GM23338 (cell line): ENCODE measurements at regions not wholly inside any gene's neighbourhood (a gene's known extent, or its start where the extent isn't known, plus 50 kb on each side); places are given as distances from the start of the nearest gene placed in this dataset.

Experiments
- CREB1 ChIP-seq: fragments of 250-450 bp; sonication (Bioruptor Pico); IDR thresholded peaks from 2 replicates; pipeline ENCODE4 v1.5.0; 2020; ENCODE audit warnings: low read depth, mild to moderate bottlenecking, moderate library complexity
- CTCF ChIP-seq, 2 experiments: fragments of 200-600 bp in 1 of 2; sonication (generic) in 1 of 2; conservative IDR thresholded peaks; 2 replicates each; pipeline versions ENCODE4 v1.5.1 to v1.6.1; 2016 to 2017; ENCODE audit warnings: antibody characterized with exemption in 2 of 2, low read depth in 2 of 2, mild to moderate bottlenecking in 2 of 2, moderate library complexity in 1 of 2
- EZH2 ChIP-seq: fragments of 200-600 bp; sonication (generic); IDR thresholded peaks from one replicate; pipeline ENCODE4 v1.8.0; 2017; ENCODE audit warnings: antibody characterized with exemption, mild to moderate bottlenecking, low read depth; ENCODE audit not compliant: unreplicated experiment
- EZH2phosphoT487 ChIP-seq: fragments of 200-600 bp; sonication (generic); IDR thresholded peaks from one replicate; pipeline ENCODE4 v1.8.1; 2018; ENCODE audit warnings: antibody characterized with exemption; ENCODE audit not compliant: unreplicated experiment
- POLR2AphosphoS5 ChIP-seq: IDR thresholded peaks from 2 replicates; pipeline ENCODE4 v1.6.1; 2016; ENCODE audit warnings: antibody characterized with exemption, low read depth
- REST ChIP-seq: IDR thresholded peaks from one replicate; pipeline ENCODE4 v1.6.1; 2018; ENCODE audit warnings: antibody characterized with exemption; ENCODE audit not compliant: unreplicated experiment
- ZNF114 ChIP-seq: fragments of 250-450 bp; sonication (Bioruptor Pico); IDR thresholded peaks from 2 replicates; pipeline ENCODE4 v1.5.0; 2020; ENCODE audit warnings: mild to moderate bottlenecking, moderate library complexity
- ZNF331 ChIP-seq: fragments of 250-450 bp; sonication (Bioruptor Pico); IDR thresholded peaks from 2 replicates; pipeline ENCODE4 v1.5.0; 2020; ENCODE audit warnings: low read depth, mild to moderate bottlenecking, moderate library complexity
- ZNF462 ChIP-seq: fragments of 250-450 bp; sonication (Bioruptor Pico); IDR thresholded peaks from 2 replicates; pipeline ENCODE4 v1.5.0; 2020; ENCODE audit warnings: mild to moderate bottlenecking, moderate library complexity

GRCh38 chr6:166749666-166750065 lies 122.6 kb upstream of the RPS6KA2 start:
- TF ChIP-seq POLR2AphosphoS5 (no peak), ZNF462 (no peak), CTCF (conservative IDR thresholded peaks at IDR 0.05; ENCODE audit: low read depth in 2 of 2) (no peak), REST (no peak), EZH2 (no peak), ZNF114 (CRISPR knock-in tag) (no peak), ZNF331 (CRISPR knock-in tag) (no peak), EZH2phosphoT487 (no peak), CREB1 (no peak)
